Transverse colon (tissue), 4 donors: ENCODE measurements at regions not wholly inside any gene's neighbourhood (a gene's known extent, or its start where the extent isn't known, plus 50 kb on each side); places are given as distances from the start of the nearest gene placed in this dataset.

Source experiments
- DNase-seq: peaks from one replicate; pipeline ENCODE4 v3.0.0-alpha.2; 2019
- H3K27ac ChIP-seq, 4 donors: fragments of 200-600 bp; sonication (generic); 2 replicates each; pipeline ENCODE4 v1.5.1; 2016 to 2018; ENCODE audit warnings: inconsistent platforms in 4 of 4
- H3K27me3 ChIP-seq: fragments of 200-600 bp; sonication (generic); 2 replicates; pipeline ENCODE4 v1.5.1; 2017; ENCODE audit warnings: inconsistent platforms
- H3K36me3 ChIP-seq, 4 donors: fragments of 200-600 bp; sonication (generic); 2 replicates each; pipeline ENCODE4 v1.5.1; 2017 to 2019; ENCODE audit warnings: inconsistent platforms in 4 of 4
- H3K4me1 ChIP-seq, 4 donors: fragments of 200-600 bp; sonication (generic); 2 replicates each; pipeline ENCODE4 v1.5.1; 2017 to 2020; ENCODE audit warnings: inconsistent platforms in 4 of 4
- H3K4me3 ChIP-seq, 4 donors: fragments of 200-600 bp; sonication (generic); 1 replicate in 1 of 4; 2 replicates in 3 of 4; pipeline versions ENCODE4 v1.5.1 to v1.6.1; 2017 to 2019; ENCODE audit warnings: inconsistent platforms in 4 of 4
- H3K9me3 ChIP-seq, 2 donors: fragments of 200-600 bp; sonication (generic); 2 replicates each; pipeline ENCODE4 v1.5.1; 2017 to 2019; ENCODE audit warnings: inconsistent platforms in 2 of 2
- CTCF ChIP-seq, 5 experiments: fragments of 200-600 bp in 3 of 5; fragments of 450-650 bp in 2 of 5; sonication (generic) in 3 of 5; IDR thresholded peaks; 1 replicate in 2 of 5; 2 replicates in 3 of 5; pipeline ENCODE4 v1.5.1; 2016 to 2017; ENCODE audit warnings: antibody characterized with exemption in 5 of 5, inconsistent platforms in 3 of 5, mild to moderate bottlenecking in 2 of 5, moderate library complexity in 1 of 5
- EP300 ChIP-seq: sonication (generic); formaldehyde crosslinking; IDR thresholded peaks from one replicate; pipeline ENCODE4 v1.6.1; 2017; ENCODE audit warnings: antibody characterized with exemption, low read depth
- POLR2A ChIP-seq: fragments of 450-650 bp; IDR thresholded peaks from one replicate; pipeline ENCODE4 v1.6.1; 2016; ENCODE audit warnings: antibody characterized with exemption, mild to moderate bottlenecking, moderate library complexity
- POLR2AphosphoS5 ChIP-seq, 3 donors: sonication (generic); formaldehyde crosslinking; IDR thresholded peaks; one replicate each; pipeline ENCODE4 v1.6.1; 2016; ENCODE audit warnings: antibody characterized with exemption in 3 of 3
- WGBS, 2 donors: methylation state at CpG; one replicate each; pipeline ENCODE4 v1.1.5; 2018; ENCODE audit warnings: low coverage in 1 of 2; 5-methylcytosine and 5-hydroxymethylcytosine counted together
- in situ Hi-C, 4 donors: fragments of 200-750 bp; cut with MboI; loops; one replicate each; pipeline versions ENCODE4 v1.15.0 to v1.15.1; 2017; ENCODE audit warnings: low sequenced_read_pairs in 3 of 4, low pct_ligation_motif_present in 1 of 4, low pct_unique_long_range_greater_than_20kb in 1 of 4
- intact Hi-C: fragments of 100-400 bp; cut with DNase I; formaldehyde crosslinking; loops from one replicate; pipeline ENCODE4 v1.15.1; 2023; ENCODE audit warnings: low total_unique reads

GRCh38 chr21:18147678-18148077 lies 97.0 kb upstream of the CHODL start:
- WGBS, 2 donors = 54 to 60% methylated on average over 1 to 3 of the region's 3 CpGs
- Histone ChIP-seq H3K27ac (no peak overlapping the region), H3K4me3 (no peak overlapping the region), H3K36me3 (no peaks in the 10 kb centered on the region), H3K4me1 (no peaks in the 10 kb centered on the region), H3K9me3 (no peaks in the 10 kb centered on the region), H3K27me3 (no peaks in the 10 kb centered on the region)
- DNase-seq = no peak
- in situ Hi-C loops (no loop called here), intact Hi-C loops (no loop called here)
- TF ChIP-seq POLR2AphosphoS5 (IDR thresholded peaks at IDR 0.05) (no peak), POLR2A (no peak), CTCF (IDR thresholded peaks at IDR 0.05) (no peak), EP300 (no peak)

GRCh38 chr21:18146820-18147219 lies 97.8 kb upstream of the CHODL start:
- in situ Hi-C loops (no loop called here), intact Hi-C loops (no loop called here)
- no peak for DNase-seq
- H3K27me3 ChIP-seq = no peaks in the 10 kb centered on the region
- H3K36me3 ChIP-seq = no peaks in the 10 kb centered on the region
- no peak overlapping the region for H3K4me3 ChIP-seq
- no peak overlapping the region for H3K27ac ChIP-seq
- TF ChIP-seq POLR2A (no peak), CTCF (IDR thresholded peaks at IDR 0.05) (no peak), EP300 (no peak), POLR2AphosphoS5 (IDR thresholded peaks at IDR 0.05) (no peak)
- no peaks in the 10 kb centered on the region for H3K9me3 ChIP-seq
- no peaks in the 10 kb centered on the region for H3K4me1 ChIP-seq

DNA sequence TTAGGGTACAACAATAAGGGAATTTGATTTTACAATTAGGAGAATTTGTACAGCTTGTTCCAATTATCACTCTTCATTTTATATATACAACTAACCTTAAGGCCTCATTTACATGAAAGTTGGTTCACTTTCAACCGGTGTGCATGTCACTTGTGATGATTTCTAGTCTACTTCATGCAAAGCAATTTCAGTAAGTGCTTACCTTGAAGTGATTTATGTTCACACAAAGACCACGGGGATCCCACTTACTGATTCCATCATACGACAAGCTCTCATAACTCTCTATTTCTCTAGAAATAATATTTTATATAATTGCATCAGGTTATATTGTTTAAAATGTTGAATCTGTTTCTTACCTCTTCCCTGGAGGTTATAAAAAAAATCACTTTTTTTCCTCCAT lies 100.3 kb upstream of the CHODL start:
- Histone ChIP-seq H3K4me1 (no peaks in the 10 kb centered on the region), H3K4me3 (no peak overlapping the region), H3K27ac (no peak overlapping the region), H3K9me3 (no peaks in the 10 kb centered on the region), H3K36me3 (no peaks in the 10 kb centered on the region), H3K27me3 (no peaks in the 10 kb centered on the region)
- no peak for DNase-seq
- intact Hi-C loops = no loop called here
- in situ Hi-C loops = no loop called here
- TF ChIP-seq EP300 = no peak
- no peak for TF ChIP-seq POLR2AphosphoS5 (IDR thresholded peaks at IDR 0.05)
- WGBS, 2 donors = 75 to 88% methylated on average over 3 of the region's 3 CpGs

GRCh38 chr21:18142655-18143054 lies 102.0 kb upstream of the CHODL start:
- Histone ChIP-seq H3K9me3 (no peaks in the 10 kb centered on the region), H3K36me3 (no peaks in the 10 kb centered on the region), H3K4me3 (no peak overlapping the region), H3K4me1 (no peaks in the 10 kb centered on the region), H3K27ac (no peak overlapping the region), H3K27me3 (no peaks in the 10 kb centered on the region)
- in situ Hi-C loops (no loop called here), intact Hi-C loops (no loop called here)
- TF ChIP-seq EP300 (no peak), CTCF (IDR thresholded peaks at IDR 0.05) (no peak), POLR2A (no peak), POLR2AphosphoS5 (IDR thresholded peaks at IDR 0.05) (no peak)
- no peak for DNase-seq

GRCh38 chr21:18138507-18138906 lies 106.1 kb upstream of the CHODL start:
- Histone ChIP-seq H3K4me3 (no peak overlapping the region), H3K27me3 (no peaks in the 10 kb centered on the region), H3K27ac (no peak overlapping the region), H3K36me3 (no peaks in the 10 kb centered on the region), H3K9me3 (no peaks in the 10 kb centered on the region), H3K4me1 (no peaks in the 10 kb centered on the region)
- TF ChIP-seq EP300 (no peak), CTCF (IDR thresholded peaks at IDR 0.05) (no peak), POLR2AphosphoS5 (IDR thresholded peaks at IDR 0.05) (no peak), POLR2A (no peak)
- in situ Hi-C loops = no loop called here
- WGBS, 2 donors = 43 to 47% methylated on average over 2 to 3 of the region's 3 CpGs
- intact Hi-C loops = no loop called here
- no peak for DNase-seq
